ENCODE measurements at regions not wholly inside any gene's neighbourhood (a gene's known extent, or its start where the extent isn't known, plus 50 kb on each side); places are given as distances from the start of the nearest gene placed in this dataset.

DNA sequence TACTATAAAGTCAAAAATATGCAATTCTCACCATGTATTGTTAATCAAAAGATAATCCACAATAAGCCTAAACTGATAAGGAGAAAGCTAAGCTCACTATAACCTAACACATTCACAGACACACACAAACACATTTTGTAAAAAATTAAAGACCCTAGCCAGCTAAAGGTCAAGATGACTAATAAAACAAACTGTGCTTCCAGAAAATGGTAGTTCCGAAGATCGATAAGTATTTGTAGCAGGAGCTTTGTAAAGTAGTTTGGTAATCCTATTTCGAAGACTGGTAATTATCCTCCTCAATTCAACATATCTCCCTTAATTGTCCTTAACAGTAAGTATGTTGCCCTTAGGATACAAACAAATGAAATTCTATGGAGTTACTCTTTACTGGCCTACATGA is 62.9 kb upstream of the CHMP2B start:
- TF ChIP-seq, protein P1, sequence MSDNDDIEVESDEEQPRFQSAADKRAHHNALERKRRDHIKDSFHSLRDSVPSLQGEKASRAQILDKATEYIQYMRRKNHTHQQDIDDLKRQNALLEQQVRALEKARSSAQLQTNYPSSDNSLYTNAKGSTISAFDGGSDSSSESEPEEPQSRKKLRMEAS (IDR thresholded peaks at IDR 0.05), result no peak
- no peak for TF ChIP-seq GABPA (IDR thresholded peaks at IDR 0.05 in 1 of 2, conservative IDR thresholded peaks at IDR 0.05 in 1 of 2)
- no peak for TF ChIP-seq NR2F2 (IDR thresholded peaks at IDR 0.05)
- TF ChIP-seq, protein P2, sequence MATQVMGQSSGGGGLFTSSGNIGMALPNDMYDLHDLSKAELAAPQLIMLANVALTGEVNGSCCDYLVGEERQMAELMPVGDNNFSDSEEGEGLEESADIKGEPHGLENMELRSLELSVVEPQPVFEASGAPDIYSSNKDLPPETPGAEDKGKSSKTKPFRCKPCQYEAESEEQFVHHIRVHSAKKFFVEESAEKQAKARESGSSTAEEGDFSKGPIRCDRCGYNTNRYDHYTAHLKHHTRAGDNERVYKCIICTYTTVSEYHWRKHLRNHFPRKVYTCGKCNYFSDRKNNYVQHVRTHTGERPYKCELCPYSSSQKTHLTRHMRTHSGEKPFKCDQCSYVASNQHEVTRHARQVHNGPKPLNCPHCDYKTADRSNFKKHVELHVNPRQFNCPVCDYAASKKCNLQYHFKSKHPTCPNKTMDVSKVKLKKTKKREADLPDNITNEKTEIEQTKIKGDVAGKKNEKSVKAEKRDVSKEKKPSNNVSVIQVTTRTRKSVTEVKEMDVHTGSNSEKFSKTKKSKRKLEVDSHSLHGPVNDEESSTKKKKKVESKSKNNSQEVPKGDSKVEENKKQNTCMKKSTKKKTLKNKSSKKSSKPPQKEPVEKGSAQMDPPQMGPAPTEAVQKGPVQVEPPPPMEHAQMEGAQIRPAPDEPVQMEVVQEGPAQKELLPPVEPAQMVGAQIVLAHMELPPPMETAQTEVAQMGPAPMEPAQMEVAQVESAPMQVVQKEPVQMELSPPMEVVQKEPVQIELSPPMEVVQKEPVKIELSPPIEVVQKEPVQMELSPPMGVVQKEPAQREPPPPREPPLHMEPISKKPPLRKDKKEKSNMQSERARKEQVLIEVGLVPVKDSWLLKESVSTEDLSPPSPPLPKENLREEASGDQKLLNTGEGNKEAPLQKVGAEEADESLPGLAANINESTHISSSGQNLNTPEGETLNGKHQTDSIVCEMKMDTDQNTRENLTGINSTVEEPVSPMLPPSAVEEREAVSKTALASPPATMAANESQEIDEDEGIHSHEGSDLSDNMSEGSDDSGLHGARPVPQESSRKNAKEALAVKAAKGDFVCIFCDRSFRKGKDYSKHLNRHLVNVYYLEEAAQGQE (IDR thresholded peaks at IDR 0.05), result no peak
- no peak for TF ChIP-seq EGR1 (IDR thresholded peaks at IDR 0.05; ENCODE audit: low read depth in 2 of 2)
- TF ChIP-seq, protein P3, sequence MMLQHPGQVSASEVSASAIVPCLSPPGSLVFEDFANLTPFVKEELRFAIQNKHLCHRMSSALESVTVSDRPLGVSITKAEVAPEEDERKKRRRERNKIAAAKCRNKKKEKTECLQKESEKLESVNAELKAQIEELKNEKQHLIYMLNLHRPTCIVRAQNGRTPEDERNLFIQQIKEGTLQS (IDR thresholded peaks at IDR 0.05), result no peak
- TF ChIP-seq FOXA2 (IDR thresholded peaks at IDR 0.05), result no peak
- TF ChIP-seq YY1 (IDR thresholded peaks at IDR 0.05), result no peak
- TF ChIP-seq HNF4G (IDR thresholded peaks at IDR 0.05), result no peak
- no peak for TF ChIP-seq JUND (IDR thresholded peaks at IDR 0.05)
- TF ChIP-seq SP1 (IDR thresholded peaks at IDR 0.05), result no peak
- TF ChIP-seq, protein P4, sequence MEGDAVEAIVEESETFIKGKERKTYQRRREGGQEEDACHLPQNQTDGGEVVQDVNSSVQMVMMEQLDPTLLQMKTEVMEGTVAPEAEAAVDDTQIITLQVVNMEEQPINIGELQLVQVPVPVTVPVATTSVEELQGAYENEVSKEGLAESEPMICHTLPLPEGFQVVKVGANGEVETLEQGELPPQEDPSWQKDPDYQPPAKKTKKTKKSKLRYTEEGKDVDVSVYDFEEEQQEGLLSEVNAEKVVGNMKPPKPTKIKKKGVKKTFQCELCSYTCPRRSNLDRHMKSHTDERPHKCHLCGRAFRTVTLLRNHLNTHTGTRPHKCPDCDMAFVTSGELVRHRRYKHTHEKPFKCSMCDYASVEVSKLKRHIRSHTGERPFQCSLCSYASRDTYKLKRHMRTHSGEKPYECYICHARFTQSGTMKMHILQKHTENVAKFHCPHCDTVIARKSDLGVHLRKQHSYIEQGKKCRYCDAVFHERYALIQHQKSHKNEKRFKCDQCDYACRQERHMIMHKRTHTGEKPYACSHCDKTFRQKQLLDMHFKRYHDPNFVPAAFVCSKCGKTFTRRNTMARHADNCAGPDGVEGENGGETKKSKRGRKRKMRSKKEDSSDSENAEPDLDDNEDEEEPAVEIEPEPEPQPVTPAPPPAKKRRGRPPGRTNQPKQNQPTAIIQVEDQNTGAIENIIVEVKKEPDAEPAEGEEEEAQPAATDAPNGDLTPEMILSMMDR (IDR thresholded peaks at IDR 0.05; ENCODE audit: low read depth, low read length, missing input control), result no peak
- Histone ChIP-seq H3K36me3 (ENCODE audit: control insufficient read depth in 4 of 4, insufficient read depth in 3 of 4, low read depth in 1 of 4, low read length in 3 of 4) (no peaks in the 10 kb centered on the region), H3K9ac (ENCODE audit: low read depth in 1 of 2, low read length in 2 of 2) (no peak overlapping the region), H3K27ac (ENCODE audit: low read depth in 1 of 2, low read length in 2 of 2) (no peak overlapping the region), H3K27me3 (ENCODE audit: control insufficient read depth in 4 of 4, insufficient read depth in 4 of 4, low read length in 3 of 4) (no peaks in the 10 kb centered on the region), H3K4me1 (ENCODE audit: control insufficient read depth in 4 of 4, insufficient read depth in 4 of 4, low read length in 3 of 4) (peaks cover 0 to 3% (median 0%) of the 10 kb centered on the region in 4 donors), H3K4me3 (ENCODE audit: low read depth in 1 of 3, low read length in 3 of 3) (no peak overlapping the region), H3K9me3 (ENCODE audit: control insufficient read depth in 4 of 4, low read length in 3 of 4) (no peaks in the 10 kb centered on the region)
- no peak for DNase-seq (ENCODE audit: low spot score)
- 93% methylated on average over 3 of the region's 3 CpGs for WGBS

DNA sequence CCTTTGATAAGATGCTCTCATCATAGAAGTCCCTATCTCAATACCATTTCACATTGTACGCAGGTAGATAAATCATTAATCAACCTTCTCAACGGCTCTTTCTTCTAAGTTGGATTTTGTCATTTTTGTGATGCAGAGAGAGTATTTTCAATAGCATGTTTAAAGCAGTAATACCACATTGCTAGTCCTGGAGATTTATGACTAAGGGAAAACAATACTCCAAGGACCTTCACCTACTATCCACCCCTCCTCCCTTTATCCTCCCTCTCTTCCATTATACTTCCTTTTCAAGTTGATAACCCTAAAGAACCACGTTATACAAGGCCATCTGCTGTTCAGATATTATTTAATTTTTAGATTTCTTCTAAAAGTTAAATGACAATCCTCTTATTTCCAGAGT is 65.3 kb upstream of the CHMP2B start:
- 35% methylated on average over 3 of the region's 3 CpGs for WGBS
- TF ChIP-seq, protein P1 (IDR thresholded peaks at IDR 0.05), result no peak
- TF ChIP-seq SP1 (IDR thresholded peaks at IDR 0.05), result no peak
- TF ChIP-seq RXRA (IDR thresholded peaks at IDR 0.05), result no peak
- no peak for TF ChIP-seq HNF4G (IDR thresholded peaks at IDR 0.05)
- TF ChIP-seq FOXA2 (IDR thresholded peaks at IDR 0.05), result no peak
- Histone ChIP-seq H3K27me3 (ENCODE audit: control insufficient read depth in 4 of 4, insufficient read depth in 4 of 4, low read length in 3 of 4) (no peaks in the 10 kb centered on the region), H3K27ac (ENCODE audit: low read depth in 1 of 2, low read length in 2 of 2) (no peak overlapping the region), H3K4me1 (ENCODE audit: control insufficient read depth in 4 of 4, insufficient read depth in 4 of 4, low read length in 3 of 4) (no peaks in the 10 kb centered on the region), H3K9me3 (ENCODE audit: control insufficient read depth in 4 of 4, low read length in 3 of 4) (no peaks in the 10 kb centered on the region), H3K36me3 (ENCODE audit: control insufficient read depth in 4 of 4, insufficient read depth in 3 of 4, low read depth in 1 of 4, low read length in 3 of 4) (no peaks in the 10 kb centered on the region), H3K4me3 (ENCODE audit: low read depth in 1 of 3, low read length in 3 of 3) (no peak overlapping the region), H3K9ac (ENCODE audit: low read depth in 1 of 2, low read length in 2 of 2) (no peak overlapping the region)
- DNase-seq (ENCODE audit: low spot score), result no peak
